ENCODE measurements at regions not wholly inside any gene's neighbourhood (a gene's known extent, or its start where the extent isn't known, plus 50 kb on each side); places are given as distances from the start of the nearest gene placed in this dataset.

DNA sequence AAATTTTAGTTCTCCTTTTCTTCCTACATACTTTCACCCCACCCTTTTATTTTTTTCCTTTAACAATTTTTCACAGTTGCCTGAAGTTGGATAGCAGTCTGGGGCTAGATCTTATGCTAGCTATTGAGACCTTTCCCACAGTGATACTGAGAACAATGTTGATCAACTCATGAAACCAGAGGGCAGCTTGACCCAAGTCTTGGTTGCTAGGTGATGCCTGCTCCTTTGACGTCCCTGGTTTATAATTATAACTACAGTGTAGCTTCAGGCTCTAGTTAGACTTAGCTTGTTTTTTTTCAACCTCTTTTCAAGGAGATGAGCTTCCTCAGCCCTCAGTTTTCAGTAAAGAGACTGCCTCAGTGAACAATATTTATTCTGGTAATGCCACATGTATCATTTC, 648.5 kb downstream of the IRS1 start:
- no peak for TF ChIP-seq CTCF (conservative IDR thresholded peaks at IDR 0.05; ENCODE audit: low read depth in 2 of 2)
- no peak for TF ChIP-seq REST (IDR thresholded peaks at IDR 0.05; ENCODE audit: unreplicated experiment)
- no peak for TF ChIP-seq EZH2phosphoT487 (IDR thresholded peaks at IDR 0.05; ENCODE audit: unreplicated experiment)
